Testis (tissue), 2 donors: ENCODE measurements at regions not wholly inside any gene's neighbourhood (a gene's known extent, or its start where the extent isn't known, plus 50 kb on each side); places are given as distances from the start of the nearest gene placed in this dataset.

Experiments used
- CTCF ChIP-seq, 3 experiments: fragments of 450-650 bp in 2 of 3; fragments of 200-600 bp in 1 of 3; sonication (generic) in 1 of 3; IDR thresholded peaks; one replicate each; pipeline ENCODE4 v1.5.1; 2016 to 2019; ENCODE audit warnings: antibody characterized with exemption in 3 of 3, mild to moderate bottlenecking in 2 of 3, moderate library complexity in 1 of 3
- POLR2A ChIP-seq: fragments of 450-650 bp; IDR thresholded peaks from one replicate; pipeline ENCODE4 v1.6.1; 2017; ENCODE audit warnings: antibody characterized with exemption, mild to moderate bottlenecking, moderate library complexity

GRCh38 chr7:15855525-15856109 is 169.1 kb upstream of the MEOX2 start:
- TF ChIP-seq CTCF (IDR thresholded peaks at IDR 0.05) = no peak
- no peak for TF ChIP-seq POLR2A
